Type B pancreatic cell (in vitro differentiated cells): ENCODE measurements at regions not wholly inside any gene's neighbourhood (a gene's known extent, or its start where the extent isn't known, plus 50 kb on each side); places are given as distances from the start of the nearest gene placed in this dataset.

Experiments
- DNase-seq: peaks from one replicate; pipeline ENCODE4 v3.0.0; 2021; ENCODE audit warnings: mixed read lengths; ENCODE audit not compliant: unreplicated experiment; ENCODE audit errors: extremely low spot score
- H3K27ac Mint-ChIP-seq: 2 replicates; pipeline ENCODE4 v1.8.0; 2021; ENCODE audit warnings: mild to moderate bottlenecking, mixed read lengths
- H3K27me3 Mint-ChIP-seq: 2 replicates; pipeline ENCODE4 v1.8.0; 2021; ENCODE audit warnings: mixed read lengths
- H3K36me3 Mint-ChIP-seq: 2 replicates; pipeline ENCODE4 v1.8.0; 2021; ENCODE audit warnings: mixed read lengths
- H3K4me1 Mint-ChIP-seq: one replicate; pipeline ENCODE4 v1.8.0; 2021; ENCODE audit warnings: mixed read lengths; ENCODE audit not compliant: unreplicated experiment
- H3K4me3 Mint-ChIP-seq: 2 replicates; pipeline ENCODE4 v1.8.0; 2021; ENCODE audit warnings: mild to moderate bottlenecking, mixed read lengths
- H3K9me3 Mint-ChIP-seq: 2 replicates; pipeline ENCODE4 v1.8.0; 2021; ENCODE audit warnings: mixed read lengths
- CTCF ChIP-seq: fragments of 200-600 bp; sonication (generic); conservative IDR thresholded peaks from 2 replicates; pipeline ENCODE4 v1.5.0; 2021; ENCODE audit warnings: antibody characterized with exemption, mild to moderate bottlenecking

- no peaks in the 10 kb centered on the region for H3K4me1 Mint-ChIP-seq
- H3K36me3 Mint-ChIP-seq = no peaks in the 10 kb centered on the region
- peaks cover 46% of the 10 kb centered on the region for H3K27me3 Mint-ChIP-seq
- H3K4me3 Mint-ChIP-seq = no peak overlapping the region
- DNase-seq = no peak
- H3K27ac Mint-ChIP-seq = no peak overlapping the region
- TF ChIP-seq CTCF = no peak
- no peaks in the 10 kb centered on the region for H3K9me3 Mint-ChIP-seq
Measured at GRCh38 chr4:10354225-10354624, 103.0 kb downstream of the ZNF518B start.

- peaks cover 47% of the 10 kb centered on the region for H3K27me3 Mint-ChIP-seq
- no peaks in the 10 kb centered on the region for H3K4me1 Mint-ChIP-seq
- H3K36me3 Mint-ChIP-seq = no peaks in the 10 kb centered on the region
- no peak for TF ChIP-seq CTCF
- no peak overlapping the region for H3K4me3 Mint-ChIP-seq
- no peaks in the 10 kb centered on the region for H3K9me3 Mint-ChIP-seq
- DNase-seq = no peak
- no peak overlapping the region for H3K27ac Mint-ChIP-seq
Measured at GRCh38 chr4:10353110-10353509, 104.1 kb downstream of the ZNF518B start.

GRCh38 chr4:10348241-10348640 lies 109.0 kb downstream of the ZNF518B start:
- H3K4me3 Mint-ChIP-seq = no peak overlapping the region
- TF ChIP-seq CTCF = no peak
- no peak for DNase-seq
- no peaks in the 10 kb centered on the region for H3K36me3 Mint-ChIP-seq
- no peak overlapping the region for H3K27ac Mint-ChIP-seq
- no peaks in the 10 kb centered on the region for H3K4me1 Mint-ChIP-seq
- no peaks in the 10 kb centered on the region for H3K9me3 Mint-ChIP-seq
- peaks cover 43% of the 10 kb centered on the region for H3K27me3 Mint-ChIP-seq

- Mint-ChIP-seq H3K27me3 (peaks cover 45% of the 10 kb centered on the region), H3K9me3 (no peaks in the 10 kb centered on the region), H3K4me3 (no peak overlapping the region), H3K36me3 (no peaks in the 10 kb centered on the region), H3K4me1 (no peaks in the 10 kb centered on the region), H3K27ac (no peak overlapping the region)
- no peak for DNase-seq
- no peak for TF ChIP-seq CTCF
Measured at GRCh38 chr4:10347815-10348214, 109.4 kb downstream of the ZNF518B start.

GRCh38 chr4:10347281-10347795 lies 109.9 kb downstream of the ZNF518B start:
- Mint-ChIP-seq H3K4me3 (no peak overlapping the region), H3K27ac (no peak overlapping the region), H3K4me1 (no peaks in the 10 kb centered on the region), H3K27me3 (peaks cover 46% of the 10 kb centered on the region), H3K9me3 (no peaks in the 10 kb centered on the region), H3K36me3 (no peaks in the 10 kb centered on the region)
- no peak for TF ChIP-seq CTCF
- no peak for DNase-seq

- TF ChIP-seq CTCF = no peak
- H3K4me3 Mint-ChIP-seq = no peak overlapping the region
- H3K36me3 Mint-ChIP-seq = no peaks in the 10 kb centered on the region
- DNase-seq = no peak
- no peak overlapping the region for H3K27ac Mint-ChIP-seq
- H3K4me1 Mint-ChIP-seq = no peaks in the 10 kb centered on the region
- H3K27me3 Mint-ChIP-seq = peaks cover 38% of the 10 kb centered on the region
- no peaks in the 10 kb centered on the region for H3K9me3 Mint-ChIP-seq
Measured at GRCh38 chr4:10346023-10346422, 111.2 kb downstream of the ZNF518B start.
